ENCODE measurements at regions not wholly inside any gene's neighbourhood (a gene's known extent, or its start where the extent isn't known, plus 50 kb on each side); places are given as distances from the start of the nearest gene placed in this dataset.

GRCh38 chr16:86211800-86212199 lies 298.5 kb upstream of the FOXF1 start:
- Histone ChIP-seq H3K4me3 (no peak overlapping the region), H3K27ac (no peak overlapping the region), H3K4me1 (no peaks in the 10 kb centered on the region), H3K9me3 (no peaks in the 10 kb centered on the region), H3K27me3 (peaks cover 0 to 55% of the 10 kb centered on the region in 2 donors), H3K36me3 (no peaks in the 10 kb centered on the region)
- TF ChIP-seq CTCF (IDR thresholded peaks at IDR 0.05), result no peak
- DNase-seq, result no peak
- intact Hi-C loops (cut with DNase I; ENCODE audit: low total_unique reads), result no loop called here

- no peak for TF ChIP-seq CTCF (IDR thresholded peaks at IDR 0.05)
- intact Hi-C loops (cut with DNase I; ENCODE audit: low total_unique reads), result no loop called here
These were observed 297.5 kb upstream of the FOXF1 start for GRCh38 chr16:86212706-86213436.

GRCh38 chr16:86213437-86214205 lies 296.7 kb upstream of the FOXF1 start:
- no peaks in the 10 kb centered on the region for H3K36me3 ChIP-seq
- peaks cover 0 to 64% of the 10 kb centered on the region in 2 donors for H3K27me3 ChIP-seq
- no peak overlapping the region for H3K4me3 ChIP-seq
- no peaks in the 10 kb centered on the region for H3K4me1 ChIP-seq
- DNase-seq, result no peak
- TF ChIP-seq CTCF (IDR thresholded peaks at IDR 0.05), result no peak
- no peak overlapping the region for H3K27ac ChIP-seq
- no peaks in the 10 kb centered on the region for H3K9me3 ChIP-seq
- intact Hi-C loops (cut with DNase I; ENCODE audit: low total_unique reads), result no loop called here

More at GRCh38 chr16:86212706-86213436, 297.5 kb upstream of the FOXF1 start:
- no peaks in the 10 kb centered on the region for H3K9me3 ChIP-seq
- H3K27me3 ChIP-seq, result peaks cover 0 to 61% of the 10 kb centered on the region in 2 donors
- H3K4me1 ChIP-seq, result no peaks in the 10 kb centered on the region
- no peak for DNase-seq
- no peak overlapping the region for H3K27ac ChIP-seq
- no peaks in the 10 kb centered on the region for H3K36me3 ChIP-seq
- no peak overlapping the region for H3K4me3 ChIP-seq

GRCh38 chr16:86214326-86215232 lies 295.7 kb upstream of the FOXF1 start:
- intact Hi-C loops (cut with DNase I; ENCODE audit: low total_unique reads), result no loop called here
- Histone ChIP-seq H3K36me3 (no peaks in the 10 kb centered on the region), H3K27ac (no peak overlapping the region), H3K9me3 (no peaks in the 10 kb centered on the region), H3K4me3 (no peak overlapping the region), H3K4me1 (no peaks in the 10 kb centered on the region), H3K27me3 (peaks cover 0 to 68% of the 10 kb centered on the region in 2 donors)
- no peak for TF ChIP-seq CTCF (IDR thresholded peaks at IDR 0.05)
- DNase-seq, result no peak

GRCh38 chr16:86215233-86215978 lies 294.9 kb upstream of the FOXF1 start:
- Histone ChIP-seq H3K4me1 (no peaks in the 10 kb centered on the region), H3K36me3 (no peaks in the 10 kb centered on the region), H3K4me3 (no peak overlapping the region), H3K27ac (no peak overlapping the region), H3K9me3 (no peaks in the 10 kb centered on the region), H3K27me3 (peaks cover 0 to 72% of the 10 kb centered on the region in 2 donors)
- DNase-seq, result no peak
- intact Hi-C loops (cut with DNase I; ENCODE audit: low total_unique reads), result no loop called here
- TF ChIP-seq CTCF (IDR thresholded peaks at IDR 0.05), result no peak
